ENCODE measurements at regions not wholly inside any gene's neighbourhood (a gene's known extent, or its start where the extent isn't known, plus 50 kb on each side); places are given as distances from the start of the nearest gene placed in this dataset.

DNA sequence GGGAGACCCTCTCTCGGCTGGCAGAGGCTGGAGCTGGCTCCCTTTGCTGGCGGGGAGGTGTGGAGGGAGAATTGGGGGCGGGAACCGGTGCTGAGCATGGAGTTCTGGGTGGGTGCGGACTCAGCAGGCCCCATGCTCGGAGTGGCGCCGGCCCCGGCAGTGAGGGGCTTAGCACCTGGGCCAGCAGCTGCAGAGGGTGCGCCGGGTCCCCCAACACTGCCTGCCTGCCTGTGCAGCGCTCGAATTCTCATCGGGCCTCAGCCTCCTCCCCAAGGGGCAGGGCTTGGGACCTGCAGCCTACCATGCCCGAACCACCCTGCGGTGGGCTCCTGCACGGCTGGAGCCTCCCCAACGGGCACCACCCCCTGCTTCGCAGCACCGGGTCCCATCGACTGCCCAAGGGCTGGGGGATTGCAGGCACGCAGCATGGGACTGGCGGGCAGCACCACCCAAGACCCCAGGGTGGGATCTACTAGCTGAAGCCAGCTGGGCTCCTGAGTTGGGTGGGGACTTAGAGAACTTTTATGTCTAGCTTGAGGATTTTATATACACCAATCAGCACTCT is 129.8 kb downstream of the LRRC30 start:
- Histone ChIP-seq H2AFZ (ENCODE audit: insufficient read depth, low read depth, low read length, poor library complexity, severe bottlenecking) (no peak overlapping the region), H4K20me1 (ENCODE audit: insufficient read depth, low read length) (no peaks in the 10 kb centered on the region), H3K9ac (ENCODE audit: insufficient read depth, low read length, poor library complexity, severe bottlenecking) (no peak overlapping the region), H3K4me1 (ENCODE audit: control insufficient read depth in 1 of 2, insufficient read depth in 2 of 2, low read length in 2 of 2) (no peaks in the 10 kb centered on the region), H3K9me3 (replicated peaks in 1 of 2; ENCODE audit: control insufficient read depth in 1 of 2, insufficient read depth in 1 of 2, low read length in 2 of 2) (peaks cover 0 to 3% of the 10 kb centered on the region in 2 donors), H3K79me2 (ENCODE audit: insufficient read depth, low read length) (no peaks in the 10 kb centered on the region), H3K27ac (ENCODE audit: low read depth in 1 of 2, low read length in 2 of 2) (no peak overlapping the region), H3K27me3 (ENCODE audit: control insufficient read depth in 2 of 2, insufficient read depth in 2 of 2, low read length in 2 of 2) (no peaks in the 10 kb centered on the region), H3K4me3 (replicated peaks in 1 of 3; ENCODE audit: low read depth in 2 of 3, low read length in 3 of 3) (no peak overlapping the region), H3K36me3 (replicated peaks in 1 of 2; ENCODE audit: control insufficient read depth in 1 of 2, insufficient read depth in 2 of 2, low read length in 2 of 2) (no peaks in the 10 kb centered on the region), H3K4me2 (replicated peaks; ENCODE audit: extremely low read depth, low read length, poor library complexity, severe bottlenecking) (no peak overlapping the region)
- DNase-seq: no peak
- H3K27me3 Mint-ChIP-seq (ENCODE audit: low read depth in 3 of 3): peaks cover 2 to 8% (median 3%) of the 10 kb centered on the region in 3 donors
- H3K36me3 Mint-ChIP-seq: no peaks in the 10 kb centered on the region
- no peak for TF ChIP-seq CTCF (IDR thresholded peaks at IDR 0.05)
- peaks cover 7% of the 10 kb centered on the region for H3K4me1 Mint-ChIP-seq
- H3K4me3 Mint-ChIP-seq: no peak overlapping the region
- peaks cover 2 to 19% (median 13%) of the 10 kb centered on the region in 7 donors for H3K9me3 Mint-ChIP-seq
- no peak overlapping the region for H3K27ac Mint-ChIP-seq
- intact Hi-C loops (cut with micrococcal nuclease): no loop called here
- 88% methylated on average over 18 of the region's 23 CpGs for WGBS (ENCODE audit: insufficient coverage)

DNA sequence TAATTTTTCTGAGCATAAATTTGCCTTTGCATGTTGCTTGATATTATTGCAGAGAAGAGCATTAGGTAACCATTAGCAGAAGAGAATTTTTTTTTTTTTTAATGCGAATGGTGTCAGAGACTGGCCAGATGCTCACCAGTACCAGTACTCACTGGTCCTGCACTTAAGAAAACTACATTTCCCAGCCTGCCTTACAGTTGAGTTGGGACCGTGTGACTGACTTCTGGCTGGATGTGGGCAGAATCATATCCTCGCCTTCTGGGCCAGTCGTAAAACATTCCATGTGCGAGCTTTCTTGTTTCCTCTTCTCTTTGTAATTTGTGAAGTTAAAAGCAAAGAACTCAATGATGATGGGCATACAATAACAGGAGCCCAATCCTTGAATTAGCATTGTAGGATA is 132.4 kb downstream of the LRRC30 start:
- no peaks in the 10 kb centered on the region for H3K4me1 ChIP-seq (ENCODE audit: control insufficient read depth in 1 of 2, insufficient read depth in 2 of 2, low read length in 2 of 2)
- no peaks in the 10 kb centered on the region for H3K79me2 ChIP-seq (ENCODE audit: insufficient read depth, low read length)
- no peak overlapping the region for H3K4me2 ChIP-seq (replicated peaks; ENCODE audit: extremely low read depth, low read length, poor library complexity, severe bottlenecking)
- H3K36me3 Mint-ChIP-seq: no peaks in the 10 kb centered on the region
- no peak overlapping the region for H3K4me3 ChIP-seq (replicated peaks in 1 of 3; ENCODE audit: low read depth in 2 of 3, low read length in 3 of 3)
- no peak overlapping the region for H3K4me3 Mint-ChIP-seq
- peaks cover 0 to 17% (median 11%) of the 10 kb centered on the region in 7 donors for H3K9me3 Mint-ChIP-seq
- WGBS (ENCODE audit: insufficient coverage): no CpG with 5 or more reads among the region's 5 CpGs
- peaks cover 6 to 22% (median 18%) of the 10 kb centered on the region in 3 donors for H3K27me3 Mint-ChIP-seq (ENCODE audit: low read depth in 3 of 3)
- H2AFZ ChIP-seq (ENCODE audit: insufficient read depth, low read depth, low read length, poor library complexity, severe bottlenecking): no peak overlapping the region
- H3K36me3 ChIP-seq (replicated peaks in 1 of 2; ENCODE audit: control insufficient read depth in 1 of 2, insufficient read depth in 2 of 2, low read length in 2 of 2): no peaks in the 10 kb centered on the region
- no peak overlapping the region for H3K9ac ChIP-seq (ENCODE audit: insufficient read depth, low read length, poor library complexity, severe bottlenecking)
- DNase-seq: no peak
- H3K4me1 Mint-ChIP-seq: peaks cover 7% of the 10 kb centered on the region
- intact Hi-C loops (cut with micrococcal nuclease): no loop called here
- H3K27ac ChIP-seq (ENCODE audit: low read depth in 1 of 2, low read length in 2 of 2): no peak overlapping the region
- peaks cover 0 to 3% of the 10 kb centered on the region in 2 donors for H3K9me3 ChIP-seq (replicated peaks in 1 of 2; ENCODE audit: control insufficient read depth in 1 of 2, insufficient read depth in 1 of 2, low read length in 2 of 2)
- no peak for TF ChIP-seq CTCF (IDR thresholded peaks at IDR 0.05)
- H4K20me1 ChIP-seq (ENCODE audit: insufficient read depth, low read length): no peaks in the 10 kb centered on the region
- no peak overlapping the region for H3K27ac Mint-ChIP-seq
- peaks cover 0 to 3% of the 10 kb centered on the region in 2 donors for H3K27me3 ChIP-seq (ENCODE audit: control insufficient read depth in 2 of 2, insufficient read depth in 2 of 2, low read length in 2 of 2)

Measured in CD14-positive monocyte (primary cell).